NCI-H2107 treated with DMSO at 0.1 percent for 48 hours (cell line): ENCODE measurements at regions not wholly inside any gene's neighbourhood (a gene's known extent, or its start where the extent isn't known, plus 50 kb on each side); places are given as distances from the start of the nearest gene placed in this dataset.
"Not testable (repeated sequence)": the region's sequence is repeated elsewhere in the genome, so short reads cannot be mapped to it uniquely, and the experiment has no call there.

Experiments used
- DNase-seq: peaks from one replicate; lab custom pipeline; 2025; ENCODE audit not compliant: unreplicated experiment; lab: John Stamatoyannopoulos, UW

- no peak for DNase-seq
Measured at GRCh38 chr22:34587357-34588356, 478.3 kb upstream of the ISX start.

- no peak for DNase-seq
Measured at GRCh38 chr22:34588871-34589545, 476.9 kb upstream of the ISX start.

GRCh38 chr22:34592123-34592740, 473.7 kb upstream of the ISX start:
- DNase-seq, result no peak

- DNase-seq, result no peak
Measured at GRCh38 chr22:34599567-34599966, 466.4 kb upstream of the ISX start.

GRCh38 chr22:34604312-34604711, 461.6 kb upstream of the ISX start:
- DNase-seq, result no peak

- DNase-seq, result no peak
Measured at GRCh38 chr22:34608106-34608505, 457.9 kb upstream of the ISX start.

GRCh38 chr22:34608540-34609115, 457.3 kb upstream of the ISX start:
- DNase-seq, result no peak

- DNase-seq, result no peak
Measured at GRCh38 chr22:34609646-34610045, 456.3 kb upstream of the ISX start.

- DNase-seq, result no peak
Measured at GRCh38 chr22:34620161-34620560, 445.8 kb upstream of the ISX start.

GRCh38 chr22:34620832-34621231, 445.1 kb upstream of the ISX start:
- DNase-seq, result no peak

GRCh38 chr22:34622602-34623001, 443.4 kb upstream of the ISX start:
- no peak for DNase-seq

GRCh38 chr22:34623580-34623979, 442.4 kb upstream of the ISX start:
- DNase-seq, result no peak

GRCh38 chr22:34625892-34626291, 440.1 kb upstream of the ISX start:
- not testable (repeated sequence) for DNase-seq

- DNase-seq, result no peak
Measured at GRCh38 chr22:34638128-34638527, 427.8 kb upstream of the ISX start.

- DNase-seq, result no peak
Measured at GRCh38 chr22:34639911-34640310, 426.0 kb upstream of the ISX start.

GRCh38 chr22:34645375-34645774, 420.6 kb upstream of the ISX start:
- DNase-seq, result no peak

GRCh38 chr22:34669001-34669400, 397.0 kb upstream of the ISX start:
- DNase-seq, result no peak

GRCh38 chr22:34683031-34683430, 382.9 kb upstream of the ISX start:
- DNase-seq, result not testable (repeated sequence)

GRCh38 chr22:34684278-34684677, 381.7 kb upstream of the ISX start:
- DNase-seq, result not testable (repeated sequence)

GRCh38 chr22:34687116-34687515, 378.8 kb upstream of the ISX start:
- no peak for DNase-seq

- no peak for DNase-seq
Measured at GRCh38 chr22:34688825-34689224, 377.1 kb upstream of the ISX start.
